DMS53 (cell line): ENCODE measurements at regions not wholly inside any gene's neighbourhood (a gene's known extent, or its start where the extent isn't known, plus 50 kb on each side); places are given as distances from the start of the nearest gene placed in this dataset.

ENCODE experiments used
- DNase-seq: peaks from one replicate; lab custom pipeline; 2025; lab: John Stamatoyannopoulos, UW

GRCh38 chr2:111643759-111644158 is 240.2 kb downstream of the ANAPC1 start:
- no peak for DNase-seq

DNA sequence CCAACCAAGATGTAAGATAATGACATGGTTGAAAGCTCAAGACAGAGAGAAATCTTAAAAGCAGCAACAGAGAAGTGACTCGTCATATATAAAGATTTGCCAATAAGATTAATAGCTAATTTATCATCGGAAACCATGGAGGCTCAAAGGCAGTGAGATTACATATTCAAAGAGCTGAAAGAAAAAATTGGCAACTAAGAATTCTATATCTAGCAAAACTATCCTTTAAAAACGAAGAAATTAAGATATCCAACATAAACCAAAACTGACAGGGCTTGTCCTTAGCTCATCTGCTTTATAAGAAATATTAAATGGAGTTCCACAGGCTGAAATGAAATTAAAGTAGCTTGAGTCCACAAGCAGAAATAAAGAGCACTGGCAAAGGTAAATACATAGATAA is 236.6 kb downstream of the ANAPC1 start:
- DNase-seq = no peak

DNA sequence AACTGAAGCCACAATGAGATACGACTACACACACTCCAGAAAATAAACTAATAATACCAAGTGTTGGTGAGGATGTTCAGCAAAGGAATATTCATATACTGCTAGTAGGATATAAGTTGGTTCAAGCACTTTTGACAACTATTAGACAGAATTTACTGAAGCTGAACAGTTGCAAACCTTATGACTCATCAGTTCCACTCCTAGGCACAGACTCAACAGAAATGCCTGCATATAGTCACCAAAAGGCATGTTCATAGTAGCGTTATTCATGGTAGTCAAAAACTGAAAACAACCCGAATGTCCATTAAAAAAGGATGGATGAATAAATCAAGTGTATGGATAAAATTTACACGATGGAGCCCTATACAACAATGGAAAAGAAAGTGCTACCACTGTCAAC is 232.0 kb downstream of the ANAPC1 start:
- no peak for DNase-seq

- no peak for DNase-seq
Observed at GRCh38 chr2:111652681-111653080, 231.3 kb downstream of the ANAPC1 start.

- DNase-seq = no peak
Observed at GRCh38 chr2:111653103-111653624, 230.8 kb downstream of the ANAPC1 start.

DNA sequence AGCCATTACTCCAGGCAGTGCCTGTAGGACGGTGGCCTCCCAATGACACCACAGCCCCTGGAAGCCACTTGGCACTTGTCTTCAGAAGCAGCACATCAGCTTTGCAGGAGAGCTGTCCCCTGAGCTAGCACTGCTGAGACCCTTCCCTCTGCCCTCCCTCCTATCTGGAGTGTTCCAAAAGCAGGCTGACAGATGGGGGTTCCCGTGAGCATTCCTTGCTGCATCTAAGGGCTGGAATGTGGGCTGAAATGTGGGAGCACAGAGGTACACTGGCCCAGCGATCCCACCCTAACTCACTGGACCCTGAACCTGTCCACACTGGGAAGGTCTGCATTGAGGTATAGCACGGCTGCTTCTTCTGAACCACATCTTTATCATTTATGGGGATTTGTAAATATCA is 230.1 kb downstream of the ANAPC1 start:
- no peak for DNase-seq

DNA sequence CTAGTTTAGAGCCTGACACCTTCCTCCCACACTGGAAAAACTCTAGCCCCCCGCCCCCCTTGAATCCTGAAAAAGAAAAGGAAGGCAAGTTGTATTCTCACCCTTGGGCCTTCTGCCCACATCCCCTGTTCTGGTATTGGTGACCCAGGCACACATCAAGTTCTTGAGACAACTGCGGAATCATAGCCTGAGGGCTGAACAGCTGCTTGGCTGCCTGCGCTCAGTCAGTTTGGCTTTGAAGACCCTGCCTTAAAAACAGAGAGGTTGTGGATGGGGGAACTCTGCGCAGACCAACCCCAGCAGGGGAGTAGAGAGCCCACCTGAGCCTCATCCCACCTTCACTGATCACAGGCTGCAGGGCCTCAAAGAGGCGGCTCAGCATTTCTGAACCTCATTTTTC is 229.2 kb downstream of the ANAPC1 start:
- no peak for DNase-seq

- no peak for DNase-seq
Observed at GRCh38 chr2:111656436-111656835, 227.6 kb downstream of the ANAPC1 start.

GRCh38 chr2:111656894-111657293 is 227.1 kb downstream of the ANAPC1 start:
- DNase-seq = no peak

DNA sequence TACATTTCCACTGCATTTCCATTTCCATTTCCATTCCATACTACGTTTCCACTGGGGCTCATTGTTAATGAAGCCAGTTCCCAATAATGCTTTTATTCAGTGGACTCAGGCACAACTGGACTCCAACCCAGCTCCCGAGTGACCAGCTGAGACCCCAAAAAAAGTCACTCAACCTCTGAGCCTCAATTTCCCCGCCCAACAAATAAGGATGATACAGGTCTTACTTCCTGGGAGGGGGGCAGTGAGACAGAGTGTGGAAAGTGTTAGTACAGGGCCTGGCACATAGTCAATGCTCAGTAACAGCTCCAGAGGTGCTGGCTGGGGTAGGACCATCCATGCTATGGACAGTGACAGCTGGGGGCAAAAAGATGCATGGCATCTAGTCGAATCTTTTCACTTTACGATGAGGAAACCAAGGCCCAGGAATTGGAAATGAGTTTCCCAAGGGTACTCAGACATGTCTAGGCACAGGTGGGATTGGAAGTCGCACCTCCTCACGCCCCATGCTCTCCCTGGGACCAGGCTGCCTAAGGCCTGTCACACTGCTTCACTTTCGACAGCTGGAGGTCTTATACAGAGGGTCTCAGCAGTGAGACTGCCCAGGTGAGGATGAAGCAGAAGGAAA is 226.5 kb downstream of the ANAPC1 start:
- DNase-seq = no peak

- DNase-seq = peak; percentile 71
Observed at GRCh38 chr2:111659361-111660333, 224.3 kb downstream of the ANAPC1 start.

DNA sequence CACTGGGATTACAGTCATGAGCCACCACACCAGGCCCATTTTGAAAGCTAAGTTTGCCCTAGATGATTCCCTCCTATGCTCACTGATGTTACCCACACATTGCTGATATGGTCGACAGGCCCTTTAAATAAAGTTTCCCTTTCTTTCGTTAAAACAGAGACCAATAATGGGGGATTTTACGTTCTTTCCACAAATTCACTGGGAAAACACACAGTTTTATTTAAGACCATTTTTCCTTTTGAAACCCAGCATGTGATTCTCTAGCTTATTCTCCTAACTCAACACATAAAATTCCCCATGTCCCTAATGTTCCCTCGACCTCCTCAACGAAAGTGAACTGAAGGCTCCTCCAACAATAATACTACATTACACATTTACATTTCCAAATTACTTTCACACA is 223.2 kb downstream of the ANAPC1 start:
- no peak for DNase-seq

DNA sequence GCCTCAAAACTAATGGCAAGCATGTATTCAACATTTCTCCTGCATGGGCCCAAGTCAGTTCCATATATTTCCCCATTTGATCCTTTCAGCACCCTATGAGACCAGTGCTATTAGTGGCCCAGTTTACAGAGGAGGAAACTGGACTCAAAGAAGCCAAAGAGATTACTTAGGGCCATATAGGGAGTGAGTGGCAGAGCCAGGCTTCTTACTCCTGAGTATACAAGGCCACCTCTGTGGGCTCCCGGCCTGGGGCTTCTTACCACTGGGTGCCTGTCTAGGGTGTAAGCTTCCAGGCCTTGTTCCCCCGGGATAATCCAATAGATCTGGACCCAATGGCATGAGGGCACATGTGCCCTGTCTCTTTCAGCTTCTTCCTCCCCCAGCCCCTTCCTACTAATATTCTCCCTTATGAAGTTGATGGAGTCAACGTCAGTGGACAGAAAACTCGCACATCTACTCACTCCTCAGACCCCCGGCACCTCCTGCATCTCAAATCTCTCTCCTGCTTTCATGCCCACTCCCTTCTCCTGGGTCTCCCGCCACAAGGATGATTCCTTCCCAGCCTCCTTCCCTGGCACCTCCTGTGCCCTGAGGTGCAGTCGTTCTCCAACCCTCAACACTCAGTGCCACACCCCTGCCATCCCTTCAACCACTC is 222.6 kb downstream of the ANAPC1 start:
- DNase-seq = no peak

DNA sequence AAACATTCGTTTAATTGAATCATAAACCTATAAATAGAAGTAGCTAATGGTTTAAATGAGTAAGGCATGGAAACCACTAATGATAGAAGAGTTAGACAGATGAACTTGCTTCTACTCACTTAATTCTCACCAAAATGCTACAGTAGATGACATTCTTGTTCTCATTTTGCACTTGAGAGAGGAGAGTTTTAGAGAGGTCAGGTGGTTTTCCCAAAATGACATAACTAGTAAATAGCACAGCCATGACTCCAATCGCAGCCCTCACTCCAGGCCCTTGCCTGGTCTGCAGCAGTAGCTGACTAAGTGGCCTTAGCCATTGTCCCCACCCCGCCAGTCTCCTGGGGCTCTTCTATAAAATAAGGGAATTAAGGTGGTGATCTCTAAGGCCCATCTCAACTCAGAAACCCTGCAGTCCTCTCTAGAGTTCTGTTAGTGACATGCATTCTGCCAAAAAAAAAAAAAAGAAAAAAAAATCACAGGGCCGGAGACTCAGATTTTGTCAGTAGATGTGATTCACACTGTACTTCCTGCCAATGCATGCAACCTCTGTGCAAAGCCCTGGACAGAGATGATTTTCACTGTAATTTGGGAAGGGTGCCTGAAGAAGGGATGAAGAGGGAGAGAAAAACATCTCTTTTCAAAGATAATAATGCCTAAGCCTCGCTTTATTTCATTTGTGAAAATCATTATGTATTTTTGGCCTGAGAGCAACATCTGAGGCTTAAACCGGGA is 221.8 kb downstream of the ANAPC1 start:
- DNase-seq = no peak

GRCh38 chr2:111662771-111663470 is 221.1 kb downstream of the ANAPC1 start:
- DNase-seq = no peak

GRCh38 chr2:111663471-111664274 is 220.3 kb downstream of the ANAPC1 start:
- no peak for DNase-seq

DNA sequence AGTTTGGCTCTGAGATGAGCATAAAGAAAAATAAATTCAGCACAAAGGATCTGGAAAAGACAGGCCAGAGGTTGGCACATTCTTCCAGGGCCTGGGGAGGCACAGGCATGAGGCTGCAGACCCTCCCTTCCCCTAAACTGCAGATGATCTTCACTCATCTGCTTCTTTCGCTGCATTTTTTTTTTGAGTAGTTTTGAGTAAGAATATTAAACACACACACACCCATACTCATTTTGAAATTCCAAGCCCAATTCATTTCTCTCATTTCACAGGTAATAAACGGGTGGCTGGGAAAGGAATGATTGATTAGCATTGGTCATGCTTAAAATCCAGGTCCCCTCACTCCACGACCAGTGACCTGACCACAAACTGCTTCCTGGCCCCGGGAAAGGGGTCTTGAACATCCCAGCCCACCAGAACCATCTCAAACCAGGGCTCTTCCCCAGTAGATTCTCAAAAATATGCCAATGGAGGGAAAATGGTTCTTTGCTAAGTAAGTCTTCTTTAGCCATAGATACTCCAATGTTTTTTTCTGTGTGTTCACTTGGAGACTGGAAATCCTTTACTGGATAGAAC is 219.6 kb downstream of the ANAPC1 start:
- no peak for DNase-seq

- DNase-seq = no peak
Observed at GRCh38 chr2:111665011-111665410, 219.0 kb downstream of the ANAPC1 start.

GRCh38 chr2:111665551-111666116 is 218.4 kb downstream of the ANAPC1 start:
- no peak for DNase-seq

GRCh38 chr2:111666160-111666559 is 217.8 kb downstream of the ANAPC1 start:
- no peak for DNase-seq
